ENCODE measurements at regions not wholly inside any gene's neighbourhood (a gene's known extent, or its start where the extent isn't known, plus 50 kb on each side); places are given as distances from the start of the nearest gene placed in this dataset.

DNA sequence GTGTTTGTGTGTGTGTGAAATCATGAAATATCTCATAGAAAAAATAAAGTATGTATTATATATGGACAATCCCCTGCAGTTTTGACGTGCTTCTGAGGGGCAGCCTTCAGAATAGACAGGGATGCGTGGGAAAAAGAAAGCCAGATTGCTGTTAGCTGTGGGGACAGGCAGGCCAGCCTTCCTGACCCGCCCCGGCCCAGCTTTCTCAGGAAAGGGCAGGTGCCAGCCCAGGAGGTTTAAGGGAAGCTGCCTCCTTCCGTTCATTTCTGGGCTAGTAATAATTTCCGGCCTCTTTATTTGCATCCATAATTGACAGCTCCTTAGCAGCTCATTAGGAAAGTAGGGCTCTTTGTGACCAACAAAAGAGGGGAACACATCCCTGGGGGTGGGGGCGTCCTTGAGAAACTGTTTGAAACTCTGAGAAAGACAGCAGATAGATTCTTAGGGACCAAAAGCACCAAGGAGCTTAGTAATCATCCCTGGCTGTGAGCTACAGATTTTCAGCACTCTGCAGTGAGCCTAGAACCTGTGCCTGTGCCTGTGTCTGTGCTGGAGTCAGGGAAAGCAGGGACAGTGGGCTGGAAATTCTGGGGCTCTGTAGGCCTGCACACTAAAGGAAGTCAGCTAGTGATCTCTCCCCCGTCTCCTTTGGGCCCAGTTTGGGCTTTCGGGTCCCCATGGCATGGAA, 632.9 kb upstream of the CADM1 start:
- no peak for TF ChIP-seq POLR2A (IDR thresholded peaks at IDR 0.05; ENCODE audit: low read length)
- no peak for TF ChIP-seq GATA1 (IDR thresholded peaks at IDR 0.05; ENCODE audit: low read depth, low read length)

All from erythroblast (primary cell).